ENCODE measurements at regions not wholly inside any gene's neighbourhood (a gene's known extent, or its start where the extent isn't known, plus 50 kb on each side); places are given as distances from the start of the nearest gene placed in this dataset.

DNA sequence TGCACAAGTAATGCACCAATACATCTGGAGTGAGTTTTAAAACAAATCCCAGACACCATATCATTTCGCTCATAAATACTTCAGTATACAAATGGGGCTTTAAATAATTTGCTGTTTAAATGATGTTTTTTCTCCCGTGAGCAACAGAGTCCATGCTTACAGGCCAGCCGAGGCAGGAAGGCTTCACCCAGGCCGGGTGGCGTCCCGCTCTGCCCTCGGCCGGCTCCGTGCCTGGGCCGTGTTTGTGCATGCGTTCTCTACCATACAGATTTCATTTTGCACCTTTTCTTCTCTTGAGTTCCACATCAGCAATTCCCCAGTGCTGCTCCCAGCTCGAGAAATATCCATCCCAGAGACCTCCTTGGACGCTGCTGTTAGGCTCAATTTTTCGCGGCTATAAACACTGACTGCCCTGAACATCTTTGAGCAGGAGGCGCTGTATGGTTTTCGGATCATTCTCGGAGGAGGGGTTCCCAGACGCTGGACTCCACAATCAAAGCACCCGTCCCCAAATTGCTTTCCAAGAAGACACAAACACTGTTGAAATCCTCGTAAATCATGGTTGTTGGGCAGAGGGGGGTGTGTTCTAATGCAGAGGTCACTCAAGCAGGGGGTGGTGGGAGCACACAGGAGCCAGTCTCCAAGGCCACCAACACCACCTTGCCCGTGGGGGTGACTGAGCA is 91.6 kb downstream of the MICALL2 start:
- no peaks in the 10 kb centered on the region for H3K36me3 Mint-ChIP-seq
- H3K4me1 Mint-ChIP-seq, result no peaks in the 10 kb centered on the region
- no peak overlapping the region for H3K4me3 Mint-ChIP-seq
- peaks cover 27% of the 10 kb centered on the region for H3K27me3 Mint-ChIP-seq
- no peak overlapping the region for H3K27ac Mint-ChIP-seq
- no peaks in the 10 kb centered on the region for H3K9me3 Mint-ChIP-seq

DNA sequence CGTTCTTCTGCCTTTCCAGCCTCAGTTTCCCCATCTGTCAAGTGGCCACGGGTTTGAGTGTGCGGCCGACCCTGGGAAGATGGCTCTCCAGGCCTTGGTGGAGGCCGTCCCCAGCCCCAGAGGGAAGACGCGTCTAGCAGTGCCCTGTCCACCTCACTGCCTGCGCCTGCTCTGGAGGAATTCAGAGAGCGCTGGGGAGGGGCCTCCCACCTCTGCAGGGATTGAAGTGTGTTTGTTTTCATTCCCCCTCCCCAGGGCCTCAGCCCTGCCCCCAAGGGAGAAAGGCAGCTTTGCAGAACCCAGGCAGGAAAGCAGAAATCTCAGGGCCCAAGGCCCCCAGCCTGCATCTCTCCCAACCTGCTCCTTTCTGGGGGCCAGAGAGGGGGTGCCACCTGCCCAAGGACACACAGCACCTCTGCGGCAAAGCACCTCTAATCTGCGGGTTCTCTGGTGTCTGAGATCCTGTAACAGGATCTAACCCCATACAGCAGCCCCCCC is 91.0 kb downstream of the MICALL2 start:
- no peaks in the 10 kb centered on the region for H3K4me1 Mint-ChIP-seq
- H3K9me3 Mint-ChIP-seq, result no peaks in the 10 kb centered on the region
- H3K27me3 Mint-ChIP-seq, result peaks cover 31% of the 10 kb centered on the region
- no peak overlapping the region for H3K4me3 Mint-ChIP-seq
- H3K36me3 Mint-ChIP-seq, result no peaks in the 10 kb centered on the region
- H3K27ac Mint-ChIP-seq, result no peak overlapping the region

DNA sequence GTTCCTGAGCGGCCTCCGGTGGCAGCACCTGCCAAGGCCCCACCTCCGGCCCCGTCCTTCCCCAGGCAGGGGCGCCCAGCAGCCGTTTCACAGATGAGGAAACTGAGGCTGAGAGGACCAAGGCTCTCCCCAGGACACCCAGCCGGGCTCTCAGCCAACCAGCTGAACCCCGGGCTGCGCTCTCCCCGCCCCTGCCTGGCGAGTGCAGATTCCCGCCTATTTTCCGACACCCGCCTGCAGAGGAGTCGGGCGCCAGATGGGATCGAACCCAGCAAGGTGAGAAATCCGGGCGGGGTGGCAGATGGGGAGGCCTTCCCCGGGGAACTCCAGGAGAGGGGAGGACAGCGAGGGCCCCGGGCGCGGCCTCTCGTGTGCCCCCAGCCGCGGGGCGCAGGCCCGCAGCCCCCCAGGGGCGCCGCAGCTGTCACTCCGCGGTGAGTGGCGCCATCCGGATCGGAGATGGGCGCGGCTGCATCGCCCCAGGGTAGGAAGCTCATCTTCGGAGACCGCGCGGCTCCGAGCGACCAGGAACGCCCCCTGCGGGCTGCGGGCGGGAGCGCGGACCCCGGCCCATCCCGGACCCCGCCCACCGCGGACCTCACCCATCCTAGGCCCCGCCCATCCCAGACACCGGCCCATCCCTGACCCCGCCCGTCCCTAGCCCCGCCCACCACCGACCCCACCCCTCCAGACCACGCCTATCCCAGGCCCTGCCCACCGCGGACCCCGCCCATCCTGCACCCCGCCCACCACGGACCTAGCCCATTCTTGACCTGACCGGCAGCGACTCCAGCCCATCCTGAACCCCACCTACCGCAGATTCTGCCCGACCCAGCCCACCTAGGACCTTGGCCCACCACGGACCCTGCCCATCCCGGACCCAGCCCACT is 90.3 kb downstream of the MICALL2 start:
- no peaks in the 10 kb centered on the region for H3K9me3 Mint-ChIP-seq
- H3K27ac Mint-ChIP-seq, result no peak overlapping the region
- peaks cover 34% of the 10 kb centered on the region for H3K27me3 Mint-ChIP-seq
- H3K4me3 Mint-ChIP-seq, result no peak overlapping the region
- H3K36me3 Mint-ChIP-seq, result no peaks in the 10 kb centered on the region
- H3K4me1 Mint-ChIP-seq, result no peaks in the 10 kb centered on the region

DNA sequence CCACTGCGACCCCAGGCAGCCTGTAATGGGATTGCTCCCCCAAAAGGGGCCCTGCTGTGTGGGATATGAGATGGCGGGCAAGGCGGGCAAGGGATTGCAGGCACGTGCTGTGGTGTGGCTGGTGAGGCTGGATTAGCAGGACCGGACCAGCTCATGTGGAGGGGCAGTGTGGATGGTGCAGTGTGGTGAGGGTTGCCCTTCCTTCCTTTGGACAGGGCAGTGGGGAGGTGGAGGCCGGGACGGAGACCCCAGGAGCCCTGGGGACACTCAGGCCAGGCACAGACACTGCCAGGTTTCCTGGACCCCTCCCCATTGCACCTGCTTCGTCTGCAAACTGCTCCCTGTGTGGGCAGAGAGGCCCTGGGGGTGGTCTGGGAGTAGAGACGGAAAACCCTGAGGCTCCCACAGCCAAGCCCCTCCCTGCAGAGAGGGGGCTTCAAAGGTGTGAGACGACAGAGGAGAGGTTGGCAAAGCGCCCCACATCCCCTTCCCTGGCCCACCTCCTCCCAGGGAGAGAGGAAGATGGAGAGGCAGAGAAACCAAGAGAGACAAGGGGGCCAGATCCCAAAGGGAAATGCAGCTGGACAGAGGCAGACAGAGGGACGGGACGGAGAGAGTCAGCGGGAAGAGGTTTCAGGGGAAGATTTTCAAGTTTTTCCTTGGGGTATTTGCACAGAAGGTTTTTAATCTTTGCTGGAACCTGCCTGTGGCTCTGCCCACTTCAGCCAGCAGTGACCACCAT is 89.2 kb downstream of the MICALL2 start:
- no peak overlapping the region for H3K4me3 Mint-ChIP-seq
- peaks cover 32% of the 10 kb centered on the region for H3K27me3 Mint-ChIP-seq
- H3K4me1 Mint-ChIP-seq, result no peaks in the 10 kb centered on the region

DNA sequence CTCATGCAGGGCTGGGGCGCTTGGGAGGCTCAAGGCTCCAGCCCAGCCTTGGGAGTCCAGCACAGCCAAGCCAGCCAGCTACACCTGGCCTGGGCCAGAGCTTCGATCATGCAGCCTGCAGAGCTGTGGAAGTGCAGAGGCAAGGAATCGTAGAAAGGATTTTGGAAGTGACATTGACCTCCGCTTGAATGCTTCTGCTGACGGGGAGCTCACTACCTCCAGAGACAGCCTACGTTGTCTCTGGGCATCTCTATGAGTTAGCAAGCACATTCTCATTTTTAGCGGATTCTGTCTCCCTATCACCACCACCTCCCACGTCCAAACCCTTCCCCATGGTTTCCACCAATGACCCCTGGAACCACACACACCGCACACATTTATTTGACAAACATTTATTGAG is 88.5 kb downstream of the MICALL2 start:
- peaks cover 31% of the 10 kb centered on the region for H3K27me3 Mint-ChIP-seq
- H3K4me1 Mint-ChIP-seq, result no peaks in the 10 kb centered on the region
- H3K4me3 Mint-ChIP-seq, result no peak overlapping the region

More for the DNA sequence above, 89.2 kb downstream of the MICALL2 start:
- no peak overlapping the region for H3K27ac Mint-ChIP-seq
- H3K36me3 Mint-ChIP-seq, result no peaks in the 10 kb centered on the region
- no peaks in the 10 kb centered on the region for H3K9me3 Mint-ChIP-seq

DNA sequence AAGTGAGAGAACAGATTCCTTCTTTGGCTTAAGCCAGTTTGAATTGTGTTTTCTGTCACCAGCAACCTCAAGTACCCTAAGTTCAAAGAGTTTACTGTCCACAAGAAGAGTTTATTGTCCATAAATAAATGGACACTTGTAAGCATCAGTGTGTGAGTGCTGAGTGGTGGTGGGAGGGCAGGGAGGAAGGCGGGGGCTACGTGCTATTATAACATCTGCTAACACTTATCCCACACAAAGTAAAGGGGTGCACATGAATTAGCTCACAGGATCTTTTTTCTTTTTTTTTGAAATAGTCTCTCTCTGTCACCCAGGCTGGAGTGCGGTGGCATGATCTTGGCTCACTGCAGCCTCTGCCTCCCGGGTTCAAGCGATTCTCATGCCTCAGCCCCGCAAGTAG is 87.2 kb downstream of the MICALL2 start:
- Mint-ChIP-seq H3K27ac (no peak overlapping the region), H3K4me3 (no peak overlapping the region), H3K27me3 (peaks cover 26% of the 10 kb centered on the region), H3K4me1 (no peaks in the 10 kb centered on the region), H3K9me3 (no peaks in the 10 kb centered on the region), H3K36me3 (no peaks in the 10 kb centered on the region)

More for the DNA sequence above, 88.5 kb downstream of the MICALL2 start:
- no peaks in the 10 kb centered on the region for H3K9me3 Mint-ChIP-seq
- no peak overlapping the region for H3K27ac Mint-ChIP-seq
- H3K36me3 Mint-ChIP-seq, result no peaks in the 10 kb centered on the region

DNA sequence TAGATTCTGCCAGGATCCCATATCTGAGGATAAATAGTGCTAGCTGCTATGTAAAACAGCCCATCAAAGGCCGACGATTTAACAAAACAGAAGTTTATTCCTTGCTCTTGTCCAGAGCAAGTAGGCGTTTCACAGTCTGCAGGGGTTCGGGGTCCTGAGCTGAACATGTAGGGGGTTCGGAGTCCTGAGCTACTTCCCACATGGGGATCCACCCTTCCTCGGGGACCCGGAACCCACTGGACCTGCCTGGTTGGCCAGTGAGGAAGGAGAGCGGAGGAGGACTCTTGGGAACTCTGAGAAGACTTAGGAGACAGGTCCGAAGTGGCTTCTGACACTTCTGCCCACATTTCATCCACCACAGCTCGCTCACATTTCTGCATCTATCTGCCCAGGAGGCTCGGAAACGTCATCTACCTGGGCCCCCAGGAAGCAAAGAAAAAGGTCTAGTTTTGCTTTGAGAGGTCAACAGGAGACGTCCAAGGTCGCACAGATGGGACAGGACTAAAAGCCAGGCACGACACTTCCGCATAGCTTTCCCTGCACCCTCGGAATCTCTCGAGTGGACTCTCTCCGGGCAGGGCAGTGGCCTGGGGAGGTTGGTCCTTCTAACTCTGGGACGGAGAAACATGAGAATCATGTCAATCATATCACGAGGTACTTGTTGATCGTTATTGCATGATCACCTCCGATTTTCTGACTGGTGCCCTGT is 86.4 kb downstream of the MICALL2 start:
- no peak overlapping the region for H3K4me3 Mint-ChIP-seq
- H3K36me3 Mint-ChIP-seq, result no peaks in the 10 kb centered on the region
- H3K9me3 Mint-ChIP-seq, result no peaks in the 10 kb centered on the region
- peaks cover 19% of the 10 kb centered on the region for H3K27me3 Mint-ChIP-seq
- H3K4me1 Mint-ChIP-seq, result no peaks in the 10 kb centered on the region
- H3K27ac Mint-ChIP-seq, result no peak overlapping the region

DNA sequence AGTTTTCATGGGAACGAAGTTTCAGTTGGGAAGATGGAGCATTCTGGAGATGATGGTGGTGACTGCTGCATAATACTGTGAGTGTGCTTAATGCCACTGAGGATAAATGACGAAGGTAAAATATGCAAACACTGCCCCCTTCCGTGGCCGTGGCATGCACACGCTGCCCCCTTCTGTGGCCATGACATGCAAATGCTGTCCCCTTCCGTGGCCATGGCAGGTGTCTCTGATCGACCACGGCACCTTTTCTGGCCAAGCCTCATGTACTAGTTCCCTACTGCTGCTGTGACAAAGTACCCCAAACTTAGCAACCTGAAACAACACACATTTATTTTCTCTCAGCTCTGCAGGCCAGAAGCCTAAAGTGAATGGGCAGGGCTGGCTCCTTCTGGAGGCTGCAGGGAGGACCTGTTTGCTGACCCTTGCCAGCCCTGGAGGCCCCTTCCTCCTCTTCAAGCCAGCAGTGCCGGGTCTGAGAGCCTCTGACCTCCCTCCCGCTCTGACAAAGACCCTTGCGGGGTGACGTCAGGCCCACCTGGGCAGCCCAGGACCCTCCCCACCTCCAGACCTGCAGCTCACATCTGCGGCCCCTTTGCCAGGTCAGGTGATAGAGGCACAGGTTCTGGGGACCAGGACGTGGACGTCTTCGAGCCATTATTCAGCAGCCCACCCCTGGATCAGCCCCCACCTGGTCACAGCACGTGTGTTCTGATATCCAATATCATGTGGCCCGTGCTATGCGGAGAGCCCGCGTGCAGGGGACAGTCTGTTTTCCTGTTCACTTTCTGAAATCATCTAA is 82.0 kb downstream of the MICALL2 start:
- Mint-ChIP-seq H3K36me3 (no peaks in the 10 kb centered on the region), H3K9me3 (no peaks in the 10 kb centered on the region), H3K4me1 (no peaks in the 10 kb centered on the region), H3K27ac (no peak overlapping the region), H3K4me3 (no peak overlapping the region), H3K27me3 (peaks cover 13% of the 10 kb centered on the region)

DNA sequence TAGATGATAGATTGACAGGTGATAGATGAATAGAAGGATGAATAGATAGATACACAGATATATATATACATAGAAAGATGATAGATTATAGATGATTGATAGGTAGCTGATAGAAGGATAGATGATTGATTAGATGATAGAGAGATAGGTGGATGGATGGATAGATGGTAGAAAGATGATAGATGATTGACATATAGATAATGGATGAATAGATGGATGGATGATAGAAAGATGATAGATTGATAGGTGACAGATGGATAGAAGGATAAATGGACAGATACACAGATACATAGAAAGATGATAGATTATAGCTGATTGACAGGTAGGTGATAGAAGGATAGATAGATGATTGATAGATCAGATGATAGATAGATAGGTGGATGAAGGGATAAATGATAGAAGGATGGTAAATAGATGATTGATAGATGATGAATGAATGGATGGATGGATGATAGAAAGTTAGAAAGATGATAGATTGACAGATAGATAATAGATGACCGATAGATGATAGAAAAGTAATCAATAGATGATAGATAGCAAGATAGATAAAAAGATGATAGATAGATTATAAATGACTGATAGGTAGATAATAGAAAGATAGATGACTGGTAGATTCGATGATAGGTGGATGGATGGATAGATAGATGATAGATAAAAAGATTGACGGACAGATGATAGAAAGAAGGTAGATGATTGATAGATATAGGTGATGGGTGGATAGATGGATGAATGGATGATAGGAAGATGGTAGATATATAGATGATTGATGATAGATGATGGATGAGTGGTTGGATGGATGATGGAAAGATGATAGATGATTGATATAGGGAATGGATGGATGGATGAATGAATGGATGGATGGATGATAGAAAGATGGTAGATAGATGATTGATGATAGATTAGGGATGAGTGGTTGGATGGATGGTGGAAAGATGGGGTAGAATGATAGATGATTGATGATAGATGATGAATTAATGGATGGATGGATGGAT is 80.4 kb downstream of the MICALL2 start:
- H3K4me1 Mint-ChIP-seq, result no peaks in the 10 kb centered on the region
- H3K4me3 Mint-ChIP-seq, result no peak overlapping the region

DNA sequence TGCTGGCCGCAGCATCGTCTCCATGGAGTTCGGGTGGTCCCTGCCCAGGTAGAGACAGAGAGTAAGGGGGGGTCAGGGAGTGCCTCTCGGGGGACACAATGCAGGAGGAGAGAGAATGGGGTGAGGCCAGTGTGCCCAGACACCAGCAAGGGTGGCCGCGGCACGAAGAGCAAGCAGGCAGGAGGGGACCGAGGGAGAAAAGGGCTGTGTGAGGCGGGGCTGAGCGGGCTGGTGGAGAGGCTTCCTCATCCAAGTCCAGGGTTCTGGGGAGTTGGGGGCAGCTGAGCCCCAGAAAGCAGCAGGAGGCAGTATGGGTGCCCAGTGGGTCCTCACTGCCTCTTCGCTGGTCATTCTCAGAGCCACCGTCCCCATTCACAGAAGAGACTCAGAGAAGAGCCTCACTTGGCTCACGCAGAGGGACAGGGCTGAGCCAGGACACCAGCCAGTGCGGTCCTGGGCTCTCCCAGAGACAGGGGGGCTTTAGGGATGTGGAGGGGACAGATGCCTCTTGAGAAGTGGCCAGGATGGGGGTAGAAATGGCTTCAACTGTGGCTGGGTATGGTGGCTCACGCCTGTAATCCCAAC is 78.9 kb downstream of the MICALL2 start:
- H3K9me3 Mint-ChIP-seq, result no peaks in the 10 kb centered on the region
- H3K4me1 Mint-ChIP-seq, result no peaks in the 10 kb centered on the region
- peaks cover 8% of the 10 kb centered on the region for H3K27me3 Mint-ChIP-seq
- H3K4me3 Mint-ChIP-seq, result no peak overlapping the region
- no peaks in the 10 kb centered on the region for H3K36me3 Mint-ChIP-seq
- no peak overlapping the region for H3K27ac Mint-ChIP-seq

More for the DNA sequence above, 80.4 kb downstream of the MICALL2 start:
- Mint-ChIP-seq H3K36me3 (no peaks in the 10 kb centered on the region), H3K27me3 (peaks cover 5% of the 10 kb centered on the region), H3K27ac (no peak overlapping the region), H3K9me3 (no peaks in the 10 kb centered on the region)

DNA sequence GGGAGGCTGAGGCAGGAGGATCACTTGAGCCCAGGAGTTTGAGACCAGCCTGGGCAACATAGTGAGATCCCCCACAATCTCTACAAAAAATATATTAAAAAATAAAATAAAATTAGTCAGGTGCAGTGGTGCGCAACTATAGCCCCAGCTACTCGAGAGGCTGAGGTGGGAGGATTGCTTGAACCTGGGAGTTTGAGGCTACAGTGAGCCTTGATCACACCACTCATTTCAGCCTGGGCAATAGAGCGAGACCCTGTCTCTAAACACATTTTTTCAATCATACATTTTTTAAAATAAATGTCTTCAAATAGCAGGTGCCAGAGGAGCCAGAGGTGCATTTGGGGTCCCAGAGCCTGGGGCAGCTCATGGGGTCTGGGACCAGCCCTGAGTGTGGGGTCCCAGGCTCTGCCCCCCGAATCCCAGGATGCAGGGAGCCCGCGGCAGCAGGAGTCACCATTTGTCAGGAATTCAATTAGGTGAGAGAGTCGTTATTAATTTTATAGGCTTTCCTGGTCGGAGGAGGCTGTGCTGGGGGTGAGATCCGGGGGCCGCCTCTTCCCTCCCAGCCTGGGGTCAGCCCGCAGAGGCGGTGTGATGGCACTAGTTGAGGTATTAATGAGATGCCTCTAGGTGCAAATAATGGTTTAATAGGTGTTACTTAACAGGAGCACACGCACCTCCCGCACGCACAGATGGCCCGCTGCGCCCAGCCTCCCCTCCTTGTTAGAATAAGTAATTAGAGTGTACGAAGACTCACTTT is 78.3 kb downstream of the MICALL2 start:
- peaks cover 8% of the 10 kb centered on the region for H3K27me3 Mint-ChIP-seq
- H3K4me3 Mint-ChIP-seq, result no peak overlapping the region
- no peaks in the 10 kb centered on the region for H3K4me1 Mint-ChIP-seq
- no peak overlapping the region for H3K27ac Mint-ChIP-seq
- H3K36me3 Mint-ChIP-seq, result no peaks in the 10 kb centered on the region
- no peaks in the 10 kb centered on the region for H3K9me3 Mint-ChIP-seq

DNA sequence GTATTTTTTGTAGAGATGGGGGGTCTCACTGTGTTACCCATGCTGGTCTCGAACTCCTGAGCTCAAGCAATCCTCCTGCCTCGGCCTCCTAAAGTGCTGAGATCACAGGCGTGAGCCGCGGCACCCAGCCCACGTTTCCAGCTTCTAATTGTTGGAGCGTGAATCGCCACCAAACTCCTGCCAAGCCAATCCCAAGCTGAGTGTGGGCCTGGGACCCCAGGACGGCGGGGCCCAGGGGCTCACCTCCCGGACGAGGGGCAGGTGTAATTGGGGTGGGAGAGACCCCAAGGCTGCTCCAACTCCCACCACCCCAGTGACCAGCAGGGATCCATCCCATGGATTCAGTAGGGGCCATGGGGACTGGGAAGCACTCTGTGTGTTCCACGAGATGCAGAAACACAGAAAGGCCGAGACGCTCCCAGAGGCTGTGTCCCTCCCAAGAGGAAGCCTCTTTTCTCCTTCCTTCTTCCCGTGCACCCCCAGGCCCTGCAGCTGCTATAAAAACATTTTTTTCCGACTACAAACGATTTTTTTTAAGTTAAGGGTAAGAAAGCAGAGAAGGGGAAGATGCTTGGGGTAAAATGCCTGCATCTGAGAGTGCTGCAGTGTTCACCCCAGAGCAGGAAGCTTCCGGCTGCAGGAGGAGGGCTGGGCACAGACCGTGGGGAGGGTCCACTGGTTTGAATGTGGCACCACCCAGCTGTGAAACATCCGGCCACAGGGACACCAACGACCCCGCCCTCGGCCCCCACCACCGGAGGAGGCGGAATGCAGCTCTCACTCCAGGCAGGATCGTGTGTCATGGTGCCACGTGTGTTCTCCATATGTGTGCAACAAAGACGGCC is 76.5 kb downstream of the MICALL2 start:
- no peak overlapping the region for H3K27ac Mint-ChIP-seq
- H3K4me1 Mint-ChIP-seq, result no peaks in the 10 kb centered on the region
- peaks cover 7% of the 10 kb centered on the region for H3K27me3 Mint-ChIP-seq
- H3K9me3 Mint-ChIP-seq, result no peaks in the 10 kb centered on the region
- H3K36me3 Mint-ChIP-seq, result no peaks in the 10 kb centered on the region
- H3K4me3 Mint-ChIP-seq, result no peak overlapping the region
